ENCODE measurements at regions not wholly inside any gene's neighbourhood (a gene's known extent, or its start where the extent isn't known, plus 50 kb on each side); places are given as distances from the start of the nearest gene placed in this dataset.

GRCh38 chr20:12395353-12395752 lies 477.7 kb downstream of the BTBD3 start:
- no peak for DNase-seq

GRCh38 chr20:12395760-12396159 lies 478.1 kb downstream of the BTBD3 start:
- DNase-seq, result no peak

GRCh38 chr20:12399110-12399836 lies 481.6 kb downstream of the BTBD3 start:
- no peak for DNase-seq

GRCh38 chr20:12404941-12405340 lies 487.2 kb downstream of the BTBD3 start:
- no peak for DNase-seq

- no peak for DNase-seq
These were observed 489.3 kb downstream of the BTBD3 start for GRCh38 chr20:12406978-12407377.

- DNase-seq, result no peak
These were observed 491.8 kb downstream of the BTBD3 start for GRCh38 chr20:12409501-12409900.

GRCh38 chr20:12410783-12411182 lies 493.1 kb downstream of the BTBD3 start:
- no peak for DNase-seq

- DNase-seq, result no peak
These were observed 493.7 kb downstream of the BTBD3 start for GRCh38 chr20:12411246-12411940.

- DNase-seq, result no peak
These were observed 495.4 kb downstream of the BTBD3 start for GRCh38 chr20:12413116-12413515.

- no peak for DNase-seq
These were observed 497.0 kb downstream of the BTBD3 start for GRCh38 chr20:12414446-12415274.

- no peak for DNase-seq
These were observed 498.6 kb downstream of the BTBD3 start for GRCh38 chr20:12416281-12416680.

GRCh38 chr20:12433724-12434123 lies 516.0 kb downstream of the BTBD3 start:
- DNase-seq, result no peak

GRCh38 chr20:12434672-12435071 lies 517.0 kb downstream of the BTBD3 start:
- DNase-seq, result no peak

GRCh38 chr20:12435268-12435667 lies 517.6 kb downstream of the BTBD3 start:
- no peak for DNase-seq

GRCh38 chr20:12453711-12454110 lies 536.0 kb downstream of the BTBD3 start:
- no peak for DNase-seq

GRCh38 chr20:12455148-12455547 lies 537.5 kb downstream of the BTBD3 start:
- no peak for DNase-seq

GRCh38 chr20:12458241-12458640 lies 540.5 kb downstream of the BTBD3 start:
- no peak for DNase-seq

GRCh38 chr20:12464036-12464435 lies 544.7 kb upstream of the SPTLC3 start:
- DNase-seq, result no peak

GRCh38 chr20:12466915-12467314 lies 541.9 kb upstream of the SPTLC3 start:
- no peak for DNase-seq

GRCh38 chr20:12467758-12468157 lies 541.0 kb upstream of the SPTLC3 start:
- no peak for DNase-seq

GRCh38 chr20:12482661-12483060 lies 526.1 kb upstream of the SPTLC3 start:
- no peak for DNase-seq

GRCh38 chr20:12502443-12502842 lies 506.3 kb upstream of the SPTLC3 start:
- no peak for DNase-seq

GRCh38 chr20:12504779-12505178 lies 504.0 kb upstream of the SPTLC3 start:
- DNase-seq, result no peak

GRCh38 chr20:12511499-12511898 lies 497.3 kb upstream of the SPTLC3 start:
- DNase-seq, result no peak
